Suppressor macrophage treated with lipopolysaccharide for 4 hours (primary cell): ENCODE measurements at regions not wholly inside any gene's neighbourhood (a gene's known extent, or its start where the extent isn't known, plus 50 kb on each side); places are given as distances from the start of the nearest gene placed in this dataset.
A peak's percentile ranks its signal among the peaks of the same experiment; 100 is the strongest.

Experiments
- DNase-seq: peaks from one replicate; pipeline ENCODE4 v3.0.0-alpha.2; 2020

DNA sequence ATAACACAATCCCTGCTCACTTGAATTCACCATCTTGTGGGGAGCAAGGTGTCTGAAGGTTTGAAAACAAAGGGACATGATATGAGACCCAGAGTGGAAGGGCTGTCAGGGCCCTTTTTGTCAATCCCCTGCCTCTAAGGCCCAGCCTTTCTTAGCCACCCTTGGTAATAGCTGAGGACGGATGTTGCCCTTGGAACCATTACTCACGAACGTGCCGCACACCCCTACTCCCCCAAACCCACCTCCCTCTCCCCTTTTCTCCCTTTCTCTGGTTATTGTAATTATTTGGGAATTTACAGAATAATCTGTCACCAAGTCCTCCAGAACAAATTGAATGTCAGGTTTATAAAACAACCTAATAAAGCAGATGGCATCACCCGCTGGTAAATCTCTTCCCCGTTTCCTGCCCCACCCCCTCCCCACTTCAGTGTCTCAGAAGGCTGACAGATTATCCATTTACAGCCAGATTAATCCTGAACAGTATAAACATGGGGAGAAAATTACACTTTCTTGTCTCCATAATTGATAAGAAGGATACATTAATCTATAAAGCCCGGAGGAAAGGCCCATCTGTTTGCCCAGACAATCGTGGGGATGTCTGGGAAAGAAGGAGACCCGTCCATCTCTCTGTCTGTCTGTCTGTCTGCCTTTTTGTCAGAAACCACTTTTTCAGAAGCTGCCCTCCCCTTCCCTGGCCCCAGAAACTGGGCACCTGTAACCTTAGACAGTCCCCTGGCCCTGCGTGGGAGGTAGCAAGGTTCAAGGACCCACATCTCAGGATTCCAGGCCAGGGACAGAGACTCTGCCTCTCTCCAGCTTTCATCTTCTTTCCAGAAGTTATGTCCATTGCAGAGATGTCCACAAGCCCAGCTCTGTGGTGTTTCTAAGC lies 60.6 kb upstream of the CD34 start:
- DNase-seq = no peak

DNA sequence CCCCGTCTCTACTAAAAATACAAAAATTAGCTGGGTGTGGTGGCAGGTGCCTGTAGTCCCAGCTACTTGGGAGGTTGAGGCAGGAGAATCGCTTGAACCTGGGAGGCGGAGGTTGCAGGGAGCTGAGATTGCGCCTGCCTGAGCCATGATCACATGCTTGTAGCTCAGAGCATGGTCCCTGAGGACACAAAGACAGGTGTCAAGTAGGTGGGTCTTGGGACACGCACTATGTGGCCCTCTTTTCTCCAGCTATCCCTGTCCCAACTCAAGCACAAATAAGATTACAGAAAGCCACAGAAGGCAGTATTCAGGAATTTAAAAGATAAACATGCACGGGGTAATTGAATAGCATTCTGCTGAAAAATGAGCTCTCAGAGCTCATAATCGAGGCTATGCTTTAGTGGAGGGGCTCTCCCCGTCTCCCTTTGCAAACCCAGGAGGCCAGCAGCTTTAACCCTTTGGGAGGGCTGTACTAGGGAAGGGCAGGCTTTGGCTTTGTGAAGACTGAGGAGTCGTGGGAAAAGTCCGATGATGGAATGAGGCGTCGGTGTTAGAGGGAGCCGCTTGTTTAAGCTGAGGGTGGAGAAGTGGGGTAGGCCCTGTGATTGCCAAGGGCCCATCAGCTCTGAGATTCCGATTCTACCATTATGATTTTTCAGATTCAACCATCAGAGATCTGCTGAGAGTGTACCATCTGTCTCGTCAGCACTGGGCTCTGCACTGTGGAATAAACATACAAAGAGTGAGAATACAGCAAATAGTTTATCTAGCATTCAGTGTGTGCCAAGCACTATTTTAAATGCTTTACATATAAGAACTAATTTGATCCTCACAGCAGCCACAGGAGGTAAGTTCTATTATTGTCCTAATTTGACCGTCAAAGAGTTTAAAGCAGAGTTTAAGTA lies 59.7 kb upstream of the CD34 start:
- no peak for DNase-seq

DNA sequence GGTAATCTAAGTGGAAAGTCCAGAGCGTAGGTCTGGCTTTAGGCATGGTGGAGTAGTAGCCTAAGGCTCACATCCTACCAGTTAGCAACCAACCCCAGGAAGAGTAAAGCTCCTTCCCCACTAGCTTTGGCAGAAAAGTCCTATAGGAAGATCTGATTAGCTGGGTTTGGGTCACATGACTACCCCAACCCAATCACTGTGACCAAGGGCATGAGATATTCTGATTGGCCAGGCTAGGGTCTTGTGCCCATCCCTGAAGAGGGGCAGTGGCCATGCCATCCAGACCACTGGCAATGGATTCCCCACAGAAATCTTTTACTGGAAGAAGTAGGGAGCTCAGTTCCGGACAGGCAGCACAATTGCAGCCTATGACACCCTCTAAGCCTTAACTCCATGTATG lies 58.6 kb upstream of the CD34 start:
- no peak for DNase-seq

DNA sequence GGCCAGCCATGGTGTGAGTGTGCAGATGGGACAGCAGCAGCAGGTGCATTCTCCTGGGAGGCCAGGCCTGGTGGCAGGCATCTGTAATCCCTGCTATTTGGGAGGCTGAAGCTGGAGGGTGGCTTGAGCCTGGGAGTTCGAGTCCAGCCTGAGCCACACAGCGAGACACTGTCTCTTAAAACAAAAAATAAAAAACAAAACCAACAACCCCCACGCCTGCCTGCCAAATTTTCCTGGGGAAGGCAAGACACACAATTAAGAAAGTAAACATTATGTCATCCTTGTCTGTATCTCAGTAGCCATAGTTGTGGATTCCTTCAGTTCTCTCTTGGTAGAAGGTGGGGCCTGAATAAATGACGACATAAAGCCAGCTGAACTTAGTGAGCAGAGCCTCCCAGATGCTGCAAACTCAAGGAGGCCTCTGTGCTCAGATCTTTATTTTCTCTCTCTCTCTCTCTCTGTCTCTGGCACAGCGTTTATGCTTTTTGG lies 57.6 kb upstream of the CD34 start:
- DNase-seq = no peak

DNA sequence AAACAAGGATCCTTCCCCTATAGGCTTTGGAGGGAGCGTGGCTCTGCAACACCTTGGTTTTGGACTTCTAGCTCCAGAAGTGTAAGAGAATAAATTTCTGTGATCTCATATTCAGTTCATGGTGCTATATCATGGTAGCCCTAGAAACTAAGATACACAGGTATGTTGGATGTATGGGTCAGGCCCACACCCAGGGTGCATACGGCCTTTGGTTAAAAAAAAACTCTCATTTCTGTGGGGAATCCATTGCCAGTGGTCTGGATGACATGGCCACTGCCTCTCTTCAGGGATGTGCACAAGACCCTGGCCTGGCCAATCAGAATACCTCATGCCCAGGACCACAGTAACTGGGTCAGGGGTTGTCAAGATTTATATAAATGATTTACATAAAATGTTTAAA lies 56.8 kb upstream of the CD34 start:
- DNase-seq = no peak

DNA sequence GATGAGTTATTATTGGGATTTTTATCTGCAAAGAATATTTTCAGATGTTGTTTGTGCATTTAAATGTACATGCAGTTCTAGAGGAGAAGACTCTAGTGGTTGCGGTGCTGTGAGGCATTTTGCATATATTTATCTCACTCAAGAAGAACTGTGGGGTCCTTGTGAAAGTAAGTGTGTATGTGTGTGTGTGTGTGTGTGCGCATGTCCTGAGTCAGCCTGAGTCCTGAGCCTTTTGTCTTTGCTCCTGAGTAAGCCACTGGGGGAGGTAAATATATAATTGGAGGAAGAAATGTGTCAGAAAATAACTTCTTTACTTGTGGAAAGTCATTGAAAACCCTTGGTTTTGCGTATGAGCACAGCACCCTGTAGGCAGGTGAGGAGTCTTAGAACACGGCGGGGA lies 55.6 kb upstream of the CD34 start:
- DNase-seq = no peak

DNA sequence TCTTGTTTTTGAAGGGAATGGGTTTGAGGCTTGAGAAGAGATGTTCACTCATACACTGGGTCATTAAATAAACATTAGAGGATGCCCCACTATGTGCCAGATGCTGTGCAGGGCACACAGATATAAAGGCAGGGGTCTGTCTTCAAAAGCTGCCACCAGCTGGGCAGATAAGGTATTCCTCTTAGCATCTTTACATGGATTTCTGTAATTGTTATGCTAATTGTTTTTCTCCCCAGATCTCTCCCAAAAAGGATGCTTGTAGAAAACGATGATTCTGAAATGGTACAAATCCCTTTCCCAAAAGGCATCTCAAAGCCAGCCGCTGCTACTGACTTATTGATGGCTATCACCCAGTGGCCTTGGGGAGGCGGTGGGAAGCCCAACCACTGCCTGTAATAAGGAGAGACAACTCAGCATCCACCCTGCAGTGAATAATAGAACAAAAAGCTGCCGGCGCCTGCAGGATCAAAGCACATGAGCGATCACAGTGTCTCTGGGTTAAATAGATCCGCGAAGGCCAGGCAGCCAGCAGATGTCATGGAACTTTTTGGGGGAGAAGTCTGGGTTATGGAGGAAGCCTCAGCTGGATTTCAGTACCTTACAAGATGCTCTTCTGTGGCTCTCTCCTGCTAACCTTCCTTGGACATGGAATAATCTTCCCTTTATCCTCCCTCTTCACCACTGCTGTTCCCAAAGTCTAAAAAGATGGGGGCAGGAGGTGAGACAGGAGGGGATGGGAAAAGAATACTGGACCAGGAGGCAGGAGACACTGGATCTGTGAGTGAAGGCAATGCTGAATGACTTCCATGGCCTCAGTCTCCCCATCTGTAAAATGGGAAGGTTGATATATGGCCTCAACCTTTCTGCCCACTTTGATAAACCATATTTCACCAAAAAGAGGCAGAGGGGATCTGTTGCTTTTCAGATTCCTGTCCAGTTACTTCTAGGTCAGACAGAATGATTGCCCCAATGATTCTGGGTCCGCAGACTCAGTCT lies 54.8 kb upstream of the CD34 start:
- DNase-seq = no peak

DNA sequence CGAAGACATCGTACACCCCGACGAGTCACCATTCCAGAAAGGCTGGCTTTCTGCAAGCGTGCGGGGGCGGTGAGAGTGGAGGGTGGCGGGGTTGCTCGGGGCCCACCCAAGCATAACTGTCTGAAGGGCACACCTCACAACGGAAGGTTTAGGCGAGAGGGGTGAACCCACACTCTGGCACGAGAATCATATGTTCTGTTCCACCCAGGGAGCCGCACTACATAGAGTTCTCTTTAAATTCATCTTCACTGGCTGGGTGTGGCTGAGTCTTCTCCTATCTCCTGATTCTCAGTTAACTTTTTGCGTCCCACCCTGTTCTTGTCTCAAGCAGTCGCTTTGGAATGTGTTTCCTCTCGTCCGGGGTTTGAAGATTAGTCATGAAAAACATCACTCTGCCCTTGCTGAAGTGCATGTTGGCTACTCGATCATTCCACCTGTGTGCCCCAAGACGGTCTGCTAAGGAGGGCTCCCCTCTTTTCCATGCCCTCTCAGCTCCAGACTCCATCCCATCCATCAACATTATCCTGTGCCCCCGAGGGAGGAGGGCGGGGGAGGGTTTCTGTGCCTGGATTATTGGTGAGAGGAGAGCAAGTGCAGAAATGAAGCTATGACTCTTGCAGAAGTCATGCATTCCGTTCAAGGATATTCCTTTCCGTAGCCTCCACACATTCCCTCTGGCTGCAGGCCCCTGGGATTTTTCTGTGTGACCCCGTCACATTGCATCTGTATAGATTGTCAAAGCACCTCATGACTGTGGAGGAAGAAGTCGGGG lies 53.5 kb upstream of the CD34 start:
- DNase-seq = no peak

DNA sequence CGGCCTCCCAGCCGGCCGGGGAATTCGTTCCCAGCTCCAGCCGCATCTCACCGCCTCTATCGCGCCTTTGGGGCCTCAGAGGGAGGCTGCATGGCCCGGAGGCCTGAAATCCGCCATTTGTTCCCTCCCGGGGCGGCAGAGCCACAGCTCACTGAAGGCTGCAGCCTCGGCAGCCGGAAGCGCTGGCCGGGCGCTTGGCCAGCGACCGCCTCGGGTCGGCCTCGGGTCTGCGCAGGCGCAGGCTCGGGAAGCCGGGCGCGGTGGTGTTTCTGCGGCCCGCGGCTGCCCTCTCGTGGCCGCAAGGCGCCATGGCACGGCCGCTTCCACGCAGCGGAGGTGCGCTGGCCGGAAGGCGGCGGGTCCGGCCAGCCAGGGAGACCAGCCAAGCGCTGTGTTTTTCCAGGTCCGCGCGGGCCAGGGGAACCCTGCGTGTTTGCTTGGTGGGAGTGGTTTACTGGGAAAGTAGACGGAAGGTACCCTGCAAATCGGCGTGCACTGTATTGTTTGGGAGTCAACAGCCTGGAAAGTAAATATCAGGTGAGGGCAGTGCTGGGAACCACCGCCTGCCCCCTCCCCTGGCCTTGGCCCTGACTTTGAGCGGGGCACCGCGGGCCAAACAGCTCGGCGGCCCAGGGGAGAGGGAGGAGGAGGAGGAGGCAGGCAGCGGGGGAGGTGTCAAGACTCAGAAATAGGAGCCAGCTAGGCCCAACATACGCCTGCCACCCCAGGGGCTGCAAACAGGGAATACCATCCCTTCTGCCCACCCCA lies 52.7 kb upstream of the CD34 start:
- DNase-seq = peak; percentile 96

DNA sequence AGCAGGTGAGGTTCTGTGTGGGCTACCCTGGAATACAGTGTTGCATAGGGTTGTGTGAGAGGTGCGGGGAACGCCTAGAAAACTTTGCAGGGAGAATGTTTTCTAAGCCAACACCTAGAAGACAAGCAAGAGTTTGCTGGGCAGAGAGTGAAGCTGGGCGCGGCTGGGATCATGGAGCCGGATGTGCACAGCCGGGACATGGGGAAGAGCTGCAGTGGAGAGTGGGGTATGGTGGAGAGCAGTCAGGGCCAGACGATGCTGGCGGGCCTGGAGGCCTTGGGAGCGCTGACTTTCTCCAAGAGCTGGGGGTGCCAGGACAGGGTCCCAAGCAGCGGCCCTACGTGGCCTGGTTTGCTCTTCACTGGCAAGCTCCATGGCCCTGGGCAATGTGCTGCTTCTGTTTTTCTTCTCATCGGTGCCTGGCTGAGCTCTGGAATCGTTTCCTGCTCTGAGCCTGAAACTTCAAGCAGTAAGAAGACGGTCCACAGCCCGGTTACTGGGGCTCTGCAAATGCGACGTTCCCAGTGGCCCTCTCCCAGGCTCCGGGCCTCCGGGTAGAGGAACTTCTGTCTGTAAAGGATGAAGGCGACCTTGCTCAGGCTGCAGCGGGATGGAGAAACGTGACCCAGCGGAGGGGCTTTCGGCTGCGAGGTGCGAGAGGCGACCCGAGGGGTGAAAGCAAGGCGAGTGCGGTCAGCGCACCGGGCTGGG lies 51.9 kb upstream of the CD34 start:
- peak; percentile 19 for DNase-seq
